NCI-H526 (cell line): ENCODE measurements at regions not wholly inside any gene's neighbourhood (a gene's known extent, or its start where the extent isn't known, plus 50 kb on each side); places are given as distances from the start of the nearest gene placed in this dataset.

Source experiments
- DNase-seq, 2 experiments: peaks; one replicate each; lab custom pipeline; 2025; lab: John Stamatoyannopoulos, UW

GRCh38 chr5:142434322-142434612 lies 109.4 kb upstream of the SPRY4 start:
- DNase-seq, result no peak

DNA sequence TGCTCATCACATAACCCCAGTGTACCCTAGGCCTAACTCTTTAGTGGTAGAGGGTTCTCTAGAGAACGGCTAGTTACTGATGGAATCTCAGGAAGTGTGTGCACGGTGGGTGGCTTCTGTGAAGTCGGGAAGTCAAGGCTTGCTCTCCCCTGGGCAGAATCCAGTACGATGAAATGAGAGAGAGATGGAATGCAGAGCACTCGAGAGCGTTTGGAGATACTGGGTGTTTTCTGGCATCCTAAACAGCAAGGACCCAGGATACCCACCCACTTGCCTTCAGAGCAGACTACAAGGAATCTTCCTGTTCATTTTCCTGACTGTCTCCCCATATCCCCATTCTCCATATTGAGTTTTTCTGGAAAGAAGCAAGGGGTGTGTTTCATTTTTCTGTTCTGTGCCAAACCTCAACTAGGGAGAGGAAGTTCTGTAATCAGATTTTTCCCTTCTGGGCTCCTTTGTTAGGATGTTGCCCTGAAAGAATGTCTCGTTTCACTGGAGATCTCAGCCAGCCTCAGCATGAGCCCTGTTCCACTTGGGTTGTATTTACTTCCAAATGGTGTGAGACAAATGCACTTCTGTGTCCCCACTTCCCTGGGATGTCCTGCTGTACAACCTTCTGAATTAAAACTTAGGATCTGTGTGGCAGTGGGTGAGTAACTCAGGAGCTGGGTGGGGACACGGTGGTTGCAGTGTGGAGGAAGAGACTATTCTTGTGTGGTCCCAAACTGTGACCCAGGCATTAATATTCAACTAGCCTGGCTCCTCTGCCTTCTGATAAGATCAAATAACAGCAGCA lies 108.9 kb upstream of the SPRY4 start:
- no peak for DNase-seq

GRCh38 chr5:142432961-142433360 lies 108.1 kb upstream of the SPRY4 start:
- no peak for DNase-seq

DNA sequence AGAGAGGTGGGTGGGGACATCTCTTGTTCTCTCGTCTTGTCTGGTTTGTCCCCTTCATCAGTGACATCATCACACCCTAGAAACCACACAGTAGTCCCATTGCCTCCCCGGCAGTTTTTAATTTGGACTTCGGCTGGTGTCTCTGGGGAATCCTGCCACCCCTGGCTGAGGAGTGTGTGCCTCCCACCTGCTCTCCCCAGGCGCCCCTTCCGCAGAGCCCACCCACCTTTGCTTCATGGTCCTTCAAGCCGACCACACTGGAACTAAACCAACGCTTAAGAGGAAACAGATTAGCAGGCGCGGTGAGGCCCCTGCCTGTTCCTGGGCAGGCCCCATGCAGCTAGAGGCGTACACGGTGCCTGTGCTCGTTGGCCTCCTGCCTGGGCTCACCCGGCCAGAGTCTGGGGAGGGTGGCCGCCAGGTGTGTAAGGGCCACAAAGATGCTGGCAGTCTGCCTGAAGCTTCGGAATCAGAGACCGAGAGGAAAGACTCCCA lies 107.6 kb upstream of the SPRY4 start:
- DNase-seq, result no peak

DNA sequence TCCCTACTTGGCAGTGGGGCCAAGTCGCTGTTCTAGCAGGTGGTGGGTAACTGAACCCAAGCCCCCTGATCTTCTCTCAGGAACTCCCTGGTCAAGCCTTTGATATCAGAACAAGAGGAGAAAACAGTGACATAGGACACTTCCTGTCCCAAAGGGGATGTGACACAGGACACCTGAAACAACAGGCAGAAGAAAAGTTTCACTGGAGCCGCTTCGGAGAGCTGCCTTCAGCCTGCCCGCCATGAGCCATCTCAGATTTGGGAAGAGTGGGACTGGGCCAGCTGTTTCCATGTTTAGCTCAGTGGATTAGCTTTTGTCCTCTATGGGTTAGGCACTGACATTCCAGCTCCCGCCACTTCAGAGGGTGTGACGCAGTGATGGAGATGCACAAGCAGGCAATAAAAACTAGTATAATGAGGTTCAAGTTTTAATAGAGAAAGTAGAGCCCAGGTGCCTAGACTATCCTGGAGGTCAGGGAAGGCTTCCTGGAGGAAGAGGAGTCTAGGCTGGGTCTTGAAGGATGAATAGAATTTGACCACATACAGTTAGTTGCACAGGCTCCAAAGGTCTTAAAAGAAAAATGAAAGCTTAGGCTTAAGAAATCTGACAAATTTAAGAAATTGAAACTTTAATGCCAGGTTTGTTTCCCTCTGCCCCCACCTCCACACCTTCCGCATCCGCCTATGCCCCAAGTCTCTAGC lies 104.1 kb upstream of the SPRY4 start:
- DNase-seq, result no peak

DNA sequence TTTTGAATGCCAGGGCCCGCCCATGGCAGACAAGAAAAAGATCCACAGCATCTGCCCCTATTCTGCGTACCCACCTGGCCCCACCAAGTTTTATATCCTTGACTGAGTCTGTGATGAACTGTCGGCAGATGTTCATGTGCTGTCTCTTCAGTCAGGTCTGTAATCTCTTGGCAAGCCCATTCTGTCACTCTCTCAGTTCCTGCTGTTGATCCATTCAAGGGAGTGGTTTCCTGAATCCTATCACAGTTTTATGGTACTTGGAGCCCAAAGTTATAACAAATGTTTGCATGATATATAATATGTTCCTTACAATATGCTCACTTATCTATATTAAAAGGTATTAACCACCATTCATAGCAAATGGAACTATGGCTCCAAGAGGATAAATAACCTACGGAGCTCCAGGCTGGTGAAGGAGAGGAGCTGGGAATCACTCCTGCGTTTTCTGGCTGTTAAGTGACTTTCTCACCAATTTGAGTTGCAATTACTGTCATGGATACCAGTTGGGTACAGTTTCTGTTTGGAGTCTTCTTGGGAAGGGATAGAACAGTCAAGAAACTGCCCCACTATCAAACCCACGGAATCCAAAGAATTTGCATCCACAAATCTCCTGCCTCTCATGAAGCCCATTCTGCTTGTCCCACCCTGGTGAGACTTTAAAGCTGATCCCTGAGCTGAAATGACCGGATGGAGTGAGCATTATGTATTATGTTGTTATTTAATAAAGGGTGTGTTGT lies 103.4 kb upstream of the SPRY4 start:
- no peak for DNase-seq

GRCh38 chr5:142427529-142427928 lies 102.7 kb upstream of the SPRY4 start:
- DNase-seq, result no peak

DNA sequence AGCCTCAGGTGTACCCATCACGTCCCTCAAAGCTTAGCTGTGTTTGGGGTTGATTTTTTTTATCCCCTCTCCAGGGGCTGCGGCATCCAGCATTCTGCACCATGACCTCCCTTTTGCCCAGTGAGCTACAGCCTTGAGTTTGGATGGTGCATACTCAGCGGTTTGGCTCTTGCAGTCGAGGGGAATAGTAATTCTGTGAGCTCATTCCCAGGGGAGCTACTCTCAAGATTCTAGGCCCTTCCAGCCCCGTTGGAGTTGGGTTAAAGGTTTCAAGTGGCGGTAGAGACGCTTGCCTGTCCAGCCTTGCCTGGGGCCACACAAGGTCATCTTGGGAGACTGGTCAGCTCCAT lies 102.2 kb upstream of the SPRY4 start:
- DNase-seq, result no peak

- no peak for DNase-seq
Measured at GRCh38 chr5:142426129-142427014, 101.6 kb upstream of the SPRY4 start.

GRCh38 chr5:142425286-142426065 lies 100.7 kb upstream of the SPRY4 start:
- no peak for DNase-seq

- no peak for DNase-seq
Measured at GRCh38 chr5:142422429-142422828, 97.6 kb upstream of the SPRY4 start.

GRCh38 chr5:142421621-142422397 lies 97.0 kb upstream of the SPRY4 start:
- no peak for DNase-seq

GRCh38 chr5:142421228-142421617 lies 96.4 kb upstream of the SPRY4 start:
- no peak for DNase-seq

DNA sequence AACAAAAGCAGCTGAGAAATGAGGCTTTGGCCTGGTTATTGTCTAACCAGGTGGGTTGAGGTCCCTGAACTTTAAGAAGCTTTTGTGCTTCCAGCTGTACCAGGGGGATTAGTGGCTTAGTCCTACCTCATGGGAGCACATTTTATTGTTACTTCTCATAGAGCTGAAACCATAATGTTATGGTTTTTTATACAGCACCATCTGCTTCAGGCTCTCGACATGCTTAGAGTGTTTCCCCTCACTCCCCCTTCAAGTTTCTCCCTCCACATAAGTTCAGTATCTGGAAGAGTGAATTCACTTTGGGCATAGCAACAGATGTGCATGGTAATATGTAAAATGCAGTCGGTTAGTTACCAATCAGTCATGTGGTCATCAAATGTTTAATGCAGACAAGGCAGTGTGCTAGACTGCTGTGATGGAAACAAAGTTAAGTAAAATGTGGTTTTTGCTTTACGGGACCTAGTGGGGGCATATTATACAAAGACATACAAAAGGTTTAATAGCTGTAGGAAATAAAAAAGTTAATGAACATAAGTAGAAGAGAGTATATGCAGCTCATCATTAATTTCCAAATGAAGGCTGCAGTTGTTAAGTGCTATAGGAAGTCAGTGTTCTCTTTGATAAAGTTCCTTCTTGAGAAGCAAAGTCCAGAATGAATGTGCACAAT lies 95.9 kb upstream of the SPRY4 start:
- no peak for DNase-seq

- no peak for DNase-seq
Measured at GRCh38 chr5:142412581-142412980, 87.8 kb upstream of the SPRY4 start.

GRCh38 chr5:142411656-142412425 lies 87.0 kb upstream of the SPRY4 start:
- no peak for DNase-seq

DNA sequence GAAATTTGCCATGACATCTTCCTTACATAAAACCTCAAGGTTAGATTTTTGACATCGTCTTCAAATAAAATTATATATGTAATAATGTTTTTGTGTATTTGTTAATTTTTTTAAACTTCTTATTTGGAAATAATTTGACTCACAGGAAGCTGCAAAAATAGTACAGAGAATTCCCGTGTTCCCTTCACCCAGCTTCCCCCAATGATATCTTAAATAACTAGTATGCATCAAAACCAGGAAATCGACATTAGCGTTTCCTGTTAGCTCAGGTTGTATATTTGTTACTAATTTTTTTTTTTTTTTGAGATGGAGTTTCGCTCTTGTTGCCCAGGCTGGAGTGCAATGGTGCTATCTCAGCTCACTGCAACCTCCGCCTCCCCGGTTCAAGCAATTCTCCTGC lies 86.3 kb upstream of the SPRY4 start:
- DNase-seq, result no peak

DNA sequence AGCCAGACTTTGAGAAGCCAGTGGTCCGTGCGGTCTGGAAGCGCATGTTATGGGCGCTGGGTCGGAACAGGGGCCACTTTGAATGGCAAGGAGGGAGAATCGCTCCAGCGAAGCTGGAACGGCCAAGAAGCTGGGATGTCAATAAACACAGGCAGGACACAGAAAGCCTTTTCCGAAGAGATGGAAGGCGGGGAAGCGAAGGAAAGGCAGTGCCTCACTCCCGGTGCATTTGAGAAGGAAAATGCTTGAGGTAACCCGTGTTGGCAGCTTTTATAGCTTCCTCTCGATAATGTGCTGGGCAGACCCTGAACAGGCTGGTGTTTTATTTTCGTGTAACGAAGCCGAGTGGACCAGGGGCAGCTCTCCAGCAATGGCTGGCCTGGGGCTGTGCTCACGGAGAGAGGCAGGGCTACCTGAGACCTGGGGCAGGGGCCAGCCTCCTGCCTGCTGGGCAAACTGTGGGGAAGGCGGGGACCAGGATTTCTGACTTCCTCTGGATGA lies 84.2 kb upstream of the SPRY4 start:
- peak in 1 of 2 experiments; percentile 5 for DNase-seq

DNA sequence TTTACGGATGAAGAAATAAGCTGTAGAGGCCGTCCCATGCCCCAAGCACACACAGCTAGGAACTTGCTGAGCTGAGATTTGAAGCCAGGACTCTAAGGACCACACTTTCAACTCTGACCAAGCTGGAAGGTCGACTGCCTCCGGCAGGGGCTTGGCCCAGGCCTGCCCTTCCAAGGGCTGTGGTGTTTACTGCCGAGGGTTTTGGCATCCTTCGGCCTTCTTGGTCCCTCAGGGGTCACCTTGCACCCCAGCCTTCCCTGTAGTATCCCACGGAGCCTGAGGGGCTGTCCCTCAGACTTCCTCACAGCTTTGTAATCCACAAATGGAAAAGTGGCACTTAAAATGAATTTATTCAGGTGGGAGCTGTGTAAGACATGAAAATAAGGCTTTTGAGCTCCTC lies 83.7 kb upstream of the SPRY4 start:
- no peak for DNase-seq
